Activated naive CD4-positive, alpha-beta T cell treated with anti-CD3 and anti-CD28 coated beads, Interleukin-2, amount 10 ng/mL, durations not matched to agents 7 days and 5 days (primary cell): ENCODE measurements at regions not wholly inside any gene's neighbourhood (a gene's known extent, or its start where the extent isn't known, plus 50 kb on each side); places are given as distances from the start of the nearest gene placed in this dataset.

Experiments
- CTCF ChIA-PET: fragments of 350-600 bp; sonication (Branson Sonifier 250); formaldehyde crosslinking; loops from one replicate; lab custom pipeline; 2021; ENCODE audit warnings: antibody characterized with exemption; lab: Charles Lee
- DNase-seq: peaks from one replicate; pipeline ENCODE4 v3.0.0-alpha.2; 2020
- H3K27ac Mint-ChIP-seq: one replicate; pipeline ENCODE4 v1.8.0; 2021; ENCODE audit warnings: mild to moderate bottlenecking, moderate library complexity, mixed read lengths
- H3K27me3 Mint-ChIP-seq: one replicate; pipeline ENCODE4 v1.8.0; 2021; ENCODE audit warnings: mild to moderate bottlenecking, mixed read lengths
- H3K36me3 Mint-ChIP-seq: one replicate; pipeline ENCODE4 v1.8.0; 2021; ENCODE audit warnings: mixed read lengths
- H3K4me1 Mint-ChIP-seq: one replicate; pipeline ENCODE4 v1.8.0; 2021; ENCODE audit warnings: mixed read lengths
- H3K4me3 Mint-ChIP-seq: one replicate; pipeline ENCODE4 v1.8.0; 2021; ENCODE audit warnings: mild to moderate bottlenecking, moderate library complexity, mixed read lengths
- H3K9me3 Mint-ChIP-seq: one replicate; pipeline ENCODE4 v1.8.0; 2021; ENCODE audit warnings: mixed read lengths

GRCh38 chr1:216984536-216984935 lies 261.3 kb upstream of the ESRRG start:
- no peaks in the 10 kb centered on the region for H3K36me3 Mint-ChIP-seq
- H3K27me3 Mint-ChIP-seq = no peaks in the 10 kb centered on the region
- no peaks in the 10 kb centered on the region for H3K4me1 Mint-ChIP-seq
- CTCF ChIA-PET = no interaction called here
- no peak overlapping the region for H3K27ac Mint-ChIP-seq
- DNase-seq = no peak
- no peak overlapping the region for H3K4me3 Mint-ChIP-seq
- peaks cover 5% of the 10 kb centered on the region for H3K9me3 Mint-ChIP-seq

- Mint-ChIP-seq H3K4me1 (no peaks in the 10 kb centered on the region), H3K27me3 (no peaks in the 10 kb centered on the region), H3K9me3 (peaks cover 5% of the 10 kb centered on the region), H3K27ac (no peak overlapping the region), H3K36me3 (no peaks in the 10 kb centered on the region), H3K4me3 (no peak overlapping the region)
- CTCF ChIA-PET = no interaction called here
- no peak for DNase-seq
Observed at GRCh38 chr1:216983823-216984222, 260.6 kb upstream of the ESRRG start.

DNA sequence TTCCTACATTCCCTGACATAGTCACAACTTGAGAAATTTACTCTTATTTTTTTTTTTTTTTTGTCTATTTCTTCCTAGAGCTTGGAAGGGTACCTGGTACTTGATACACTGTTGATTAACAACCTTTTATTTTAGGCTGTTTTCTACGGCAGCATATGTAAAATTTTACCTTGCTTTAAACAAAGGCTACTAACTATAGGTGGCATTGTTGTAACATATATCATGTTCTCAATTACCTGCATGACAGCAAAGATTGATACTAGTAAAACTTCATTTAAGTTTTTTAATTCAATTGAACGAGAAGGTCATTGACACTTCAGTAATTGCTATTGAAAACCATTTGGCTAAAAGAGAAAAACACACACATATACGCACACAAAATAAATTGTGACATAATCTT lies 238.3 kb upstream of the ESRRG start:
- H3K27ac Mint-ChIP-seq = no peak overlapping the region
- no peak overlapping the region for H3K4me3 Mint-ChIP-seq
- CTCF ChIA-PET = no interaction called here
- no peaks in the 10 kb centered on the region for H3K36me3 Mint-ChIP-seq
- H3K27me3 Mint-ChIP-seq = no peaks in the 10 kb centered on the region
- no peaks in the 10 kb centered on the region for H3K4me1 Mint-ChIP-seq
- DNase-seq = no peak
- peaks cover 3% of the 10 kb centered on the region for H3K9me3 Mint-ChIP-seq

GRCh38 chr1:216960716-216961115 lies 237.5 kb upstream of the ESRRG start:
- peaks cover 3% of the 10 kb centered on the region for H3K9me3 Mint-ChIP-seq
- no peaks in the 10 kb centered on the region for H3K4me1 Mint-ChIP-seq
- no peak overlapping the region for H3K27ac Mint-ChIP-seq
- no peak for DNase-seq
- no peaks in the 10 kb centered on the region for H3K27me3 Mint-ChIP-seq
- CTCF ChIA-PET = no interaction called here
- H3K4me3 Mint-ChIP-seq = no peak overlapping the region
- H3K36me3 Mint-ChIP-seq = no peaks in the 10 kb centered on the region

GRCh38 chr1:216958569-216958968 lies 235.3 kb upstream of the ESRRG start:
- H3K36me3 Mint-ChIP-seq = no peaks in the 10 kb centered on the region
- H3K27ac Mint-ChIP-seq = no peak overlapping the region
- H3K4me3 Mint-ChIP-seq = no peak overlapping the region
- peaks cover 3% of the 10 kb centered on the region for H3K9me3 Mint-ChIP-seq
- CTCF ChIA-PET = no interaction called here
- H3K4me1 Mint-ChIP-seq = no peaks in the 10 kb centered on the region
- DNase-seq = no peak
- H3K27me3 Mint-ChIP-seq = no peaks in the 10 kb centered on the region

DNA sequence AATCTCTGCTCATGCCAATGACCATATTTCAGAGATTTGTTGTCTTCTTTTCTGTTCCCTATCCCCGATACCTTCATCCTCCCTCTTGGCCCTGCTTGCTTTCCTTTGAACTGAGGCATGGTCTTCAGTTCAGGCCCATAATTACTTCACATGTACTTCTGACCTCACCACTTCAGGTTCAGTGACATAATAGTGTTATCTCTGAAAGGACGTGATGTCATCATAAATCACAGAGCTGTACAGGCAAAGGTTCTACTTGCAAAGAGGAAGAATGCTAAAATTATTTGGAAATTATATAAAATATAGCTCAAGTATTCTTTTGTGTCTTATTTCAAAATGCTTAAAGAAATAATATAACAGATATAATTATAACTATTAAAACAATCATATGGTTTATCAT lies 230.3 kb upstream of the ESRRG start:
- H3K27me3 Mint-ChIP-seq = no peaks in the 10 kb centered on the region
- H3K4me3 Mint-ChIP-seq = no peak overlapping the region
- no peaks in the 10 kb centered on the region for H3K4me1 Mint-ChIP-seq
- H3K36me3 Mint-ChIP-seq = no peaks in the 10 kb centered on the region
- DNase-seq = no peak
- no peak overlapping the region for H3K27ac Mint-ChIP-seq
- H3K9me3 Mint-ChIP-seq = peaks cover 3% of the 10 kb centered on the region
- CTCF ChIA-PET = no interaction called here

DNA sequence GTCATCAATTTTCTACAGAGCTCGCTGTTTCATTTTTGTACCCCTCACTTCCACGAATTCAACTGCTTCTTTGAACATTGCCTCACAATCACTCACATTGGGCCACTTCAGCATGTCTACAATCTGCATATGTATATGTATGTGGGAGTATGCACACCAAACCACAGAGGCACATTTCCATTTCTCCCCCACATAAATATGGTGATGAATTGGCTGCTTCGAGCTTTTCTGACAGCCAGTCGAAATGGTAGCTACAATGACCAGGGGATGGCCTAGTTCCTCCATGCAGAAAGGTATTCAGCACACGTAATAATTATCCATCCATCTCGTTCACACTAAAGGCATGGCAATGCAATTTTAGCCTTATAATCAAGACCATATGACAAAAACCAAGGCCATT lies 229.6 kb upstream of the ESRRG start:
- Mint-ChIP-seq H3K4me3 (no peak overlapping the region), H3K36me3 (no peaks in the 10 kb centered on the region), H3K9me3 (peaks cover 3% of the 10 kb centered on the region), H3K27ac (no peak overlapping the region), H3K27me3 (no peaks in the 10 kb centered on the region), H3K4me1 (no peaks in the 10 kb centered on the region)
- DNase-seq = no peak
- CTCF ChIA-PET = no interaction called here

DNA sequence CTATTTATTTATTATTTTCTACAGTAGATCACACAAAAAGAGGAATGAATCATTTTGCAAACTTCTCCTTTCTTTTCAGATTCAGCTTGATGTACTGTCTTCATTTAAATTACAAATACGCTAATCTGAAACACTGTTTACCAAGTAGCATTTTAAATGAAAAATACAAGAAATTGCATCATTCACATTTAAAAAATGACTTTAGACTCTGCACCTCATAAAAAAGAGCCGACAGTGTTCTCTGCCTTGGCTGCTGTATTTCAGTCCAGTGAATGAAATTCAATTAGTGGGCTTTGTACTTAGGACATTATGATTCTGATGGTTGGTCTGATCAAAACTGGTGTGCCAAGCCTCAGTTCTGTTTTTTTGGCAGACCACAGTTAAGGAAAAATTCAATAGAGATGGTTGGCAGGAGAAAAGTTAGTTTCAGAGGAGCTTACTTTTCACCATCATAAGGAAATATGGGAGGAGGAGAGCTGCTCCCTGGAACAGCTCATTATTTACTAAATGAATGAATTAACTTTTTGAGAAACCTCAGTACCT lies 222.4 kb upstream of the ESRRG start:
- Mint-ChIP-seq H3K27ac (no peak overlapping the region), H3K9me3 (peaks cover 1% of the 10 kb centered on the region), H3K27me3 (no peaks in the 10 kb centered on the region), H3K4me1 (no peaks in the 10 kb centered on the region), H3K36me3 (no peaks in the 10 kb centered on the region), H3K4me3 (no peak overlapping the region)
- CTCF ChIA-PET = no interaction called here
- DNase-seq = no peak

DNA sequence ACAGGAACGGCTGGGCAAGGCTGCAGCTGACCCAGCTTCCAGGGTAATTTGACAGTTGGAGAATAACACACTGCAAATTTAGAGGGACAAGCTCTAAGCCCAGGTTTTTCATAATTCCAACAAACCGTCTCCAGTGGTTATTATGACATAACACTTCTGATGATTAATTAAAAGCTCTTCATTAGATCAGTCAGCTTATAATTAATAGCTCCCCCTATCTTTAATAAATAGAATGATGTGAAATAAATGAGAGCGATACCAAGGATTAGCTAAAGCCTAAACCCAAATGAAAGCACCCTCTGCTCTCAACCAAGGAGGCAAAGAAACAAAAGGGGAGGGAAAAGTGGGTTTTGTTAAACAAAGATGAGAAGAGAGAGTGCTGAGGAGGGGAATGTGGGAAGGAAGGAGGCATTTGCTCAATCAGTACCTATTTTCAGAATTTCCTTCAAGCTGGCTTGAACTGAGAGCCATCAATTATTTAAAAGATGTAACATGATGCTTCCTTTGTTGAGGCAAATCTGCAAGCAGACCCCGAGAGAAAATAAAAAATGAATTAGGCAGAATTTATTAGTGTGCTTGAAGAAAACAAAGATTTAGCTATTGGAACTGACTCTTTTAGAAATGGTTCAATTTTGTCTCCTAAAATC lies 221.8 kb upstream of the ESRRG start:
- peaks cover 1% of the 10 kb centered on the region for H3K9me3 Mint-ChIP-seq
- no peaks in the 10 kb centered on the region for H3K27me3 Mint-ChIP-seq

GRCh38 chr1:216937491-216937890 lies 214.3 kb upstream of the ESRRG start:
- Mint-ChIP-seq H3K4me3 (no peak overlapping the region), H3K27ac (no peak overlapping the region), H3K27me3 (no peaks in the 10 kb centered on the region), H3K4me1 (no peaks in the 10 kb centered on the region), H3K36me3 (no peaks in the 10 kb centered on the region), H3K9me3 (peaks cover 4% of the 10 kb centered on the region)
- CTCF ChIA-PET = no interaction called here
- no peak for DNase-seq

More for the DNA sequence above, 221.8 kb upstream of the ESRRG start:
- Mint-ChIP-seq H3K4me3 (no peak overlapping the region), H3K4me1 (no peaks in the 10 kb centered on the region), H3K27ac (no peak overlapping the region), H3K36me3 (no peaks in the 10 kb centered on the region)
- no peak for DNase-seq
- CTCF ChIA-PET = no interaction called here

GRCh38 chr1:216936779-216937178 lies 213.6 kb upstream of the ESRRG start:
- Mint-ChIP-seq H3K27ac (no peak overlapping the region), H3K4me1 (no peaks in the 10 kb centered on the region), H3K36me3 (no peaks in the 10 kb centered on the region), H3K4me3 (no peak overlapping the region), H3K9me3 (peaks cover 6% of the 10 kb centered on the region), H3K27me3 (no peaks in the 10 kb centered on the region)
- no peak for DNase-seq
- CTCF ChIA-PET = no interaction called here

DNA sequence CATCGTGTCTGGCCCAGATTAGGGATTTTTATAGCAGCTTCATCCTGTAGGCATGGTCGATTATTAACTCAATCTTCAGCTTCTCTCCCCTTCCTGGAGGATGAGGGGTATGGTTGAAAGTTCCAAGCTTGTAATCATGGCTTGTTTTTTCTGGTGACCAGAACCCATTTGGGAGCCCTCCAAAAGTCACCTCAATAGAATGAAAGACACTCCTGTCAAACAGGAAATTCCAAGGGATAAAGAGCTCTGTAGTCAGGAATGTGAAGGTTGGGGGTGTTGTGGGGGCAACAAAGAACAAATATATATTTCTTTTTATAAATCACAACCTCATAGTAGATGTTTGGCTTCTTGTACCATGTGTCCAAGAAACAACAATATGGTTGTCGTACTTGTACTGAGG lies 212.7 kb upstream of the ESRRG start:
- no peaks in the 10 kb centered on the region for H3K36me3 Mint-ChIP-seq
- no peaks in the 10 kb centered on the region for H3K27me3 Mint-ChIP-seq
- CTCF ChIA-PET = no interaction called here
- H3K9me3 Mint-ChIP-seq = peaks cover 6% of the 10 kb centered on the region
- DNase-seq = no peak
- H3K4me3 Mint-ChIP-seq = no peak overlapping the region
- H3K27ac Mint-ChIP-seq = no peak overlapping the region
- no peaks in the 10 kb centered on the region for H3K4me1 Mint-ChIP-seq

GRCh38 chr1:216932424-216932823 lies 209.2 kb upstream of the ESRRG start:
- no peaks in the 10 kb centered on the region for H3K36me3 Mint-ChIP-seq
- no peak for DNase-seq
- H3K9me3 Mint-ChIP-seq = peaks cover 3% of the 10 kb centered on the region
- no peak overlapping the region for H3K4me3 Mint-ChIP-seq
- H3K27me3 Mint-ChIP-seq = no peaks in the 10 kb centered on the region
- CTCF ChIA-PET = no interaction called here
- H3K4me1 Mint-ChIP-seq = no peaks in the 10 kb centered on the region
- H3K27ac Mint-ChIP-seq = no peak overlapping the region

GRCh38 chr1:216929870-216930582 lies 206.8 kb upstream of the ESRRG start:
- no peaks in the 10 kb centered on the region for H3K27me3 Mint-ChIP-seq
- H3K4me1 Mint-ChIP-seq = no peaks in the 10 kb centered on the region
- H3K27ac Mint-ChIP-seq = no peak overlapping the region
- CTCF ChIA-PET = no interaction called here
- no peak for DNase-seq
- no peak overlapping the region for H3K4me3 Mint-ChIP-seq
- peaks cover 10% of the 10 kb centered on the region for H3K9me3 Mint-ChIP-seq
- no peaks in the 10 kb centered on the region for H3K36me3 Mint-ChIP-seq

- Mint-ChIP-seq H3K4me1 (no peaks in the 10 kb centered on the region), H3K27ac (no peak overlapping the region), H3K36me3 (no peaks in the 10 kb centered on the region), H3K4me3 (no peak overlapping the region), H3K27me3 (no peaks in the 10 kb centered on the region), H3K9me3 (peaks cover 11% of the 10 kb centered on the region)
- no peak for DNase-seq
- CTCF ChIA-PET = no interaction called here
Observed at GRCh38 chr1:216927633-216928032, 204.4 kb upstream of the ESRRG start.
